GM12878 (cell line): ENCODE measurements at regions not wholly inside any gene's neighbourhood (a gene's known extent, or its start where the extent isn't known, plus 50 kb on each side); places are given as distances from the start of the nearest gene placed in this dataset.

Experiments
- ATAC-seq: fragments of 200-7000 bp; cut with Tn5 transposase; 3 replicates; pipeline ENCODE4 v1.9.1; 2020; ENCODE audit warnings: mild to moderate bottlenecking, moderate library complexity
- BruUV-seq: library from RNA; stranded (reverse); fragments of 400-500 nt; replicated peaks from 2 replicates; lab custom pipeline; 2021; lab: Mats Ljungman, UMichigan
- CTCF ChIA-PET: fragments of 300-600 bp; sonication (Branson Sonifier 250); formaldehyde crosslinking; extraction: SDS; loops from one replicate; lab custom pipeline; 2021; ENCODE audit warnings: inconsistent platforms; lab: Yijun Ruan, JAX
- POLR2A ChIA-PET: fragments of 350-600 bp; formaldehyde crosslinking; extraction: SDS; loops from one replicate; lab custom pipeline; 2021; ENCODE audit warnings: inconsistent platforms; lab: Charles Lee
- RAD21 ChIA-PET: fragments of 300-600 bp; sonication (Branson Sonifier 250); formaldehyde crosslinking; loops from one replicate; lab custom pipeline; 2023; ENCODE audit warnings: antibody characterized with exemption; ENCODE audit not compliant: unreplicated experiment; lab: Charles Lee
- SMC1A ChIA-PET: fragments of 300-600 bp; sonication (Branson Sonifier 250); formaldehyde crosslinking; loops from one replicate; lab custom pipeline; 2023; ENCODE audit not compliant: unreplicated experiment, uncharacterized antibody; lab: Charles Lee
- DNase-seq: peaks from one replicate; pipeline ENCODE4 v3.0.0-alpha.2; 2011; ENCODE audit warnings: low read depth, low spot score
- FAIRE-seq: peaks from 3 replicates; lab custom pipeline; 2011; peaks lifted over from hg19 to GRCh38; lab: Jason Lieb, UNC
- H2AFZ ChIP-seq: 2 replicates; pipeline ENCODE4 v1.6.0; 2011; ENCODE audit warnings: low read depth, low read length, control low read depth; ENCODE audit not compliant: control insufficient read depth
- H3K27ac ChIP-seq: 2 replicates; pipeline ENCODE4 v1.5.1; 2011; ENCODE audit warnings: control low read depth; ENCODE audit not compliant: control insufficient read depth, insufficient read depth
- H3K27me3 ChIP-seq, 2 experiments: replicated peaks in 1 of 2; 2 replicates each; pipeline versions ENCODE4 v1.6.0 to v1.6.1; 2011; ENCODE audit warnings: low read length in 1 of 2; ENCODE audit not compliant: control insufficient read depth in 2 of 2, insufficient read depth in 2 of 2
- H3K36me3 ChIP-seq, 2 experiments: 2 replicates each; pipeline ENCODE4 v1.5.1; 2011; ENCODE audit warnings: low read length in 1 of 2; ENCODE audit not compliant: control insufficient read depth in 2 of 2, insufficient read depth in 2 of 2
- H3K4me1 ChIP-seq: 2 replicates; pipeline ENCODE4 v1.6.1; 2011; ENCODE audit warnings: mild to moderate bottlenecking, low read length, moderate library complexity, mixed read lengths; ENCODE audit not compliant: control insufficient read depth, insufficient read depth
- H3K4me2 ChIP-seq: 2 replicates; pipeline ENCODE4 v1.6.0; 2011; ENCODE audit warnings: control low read depth; ENCODE audit not compliant: control insufficient read depth, insufficient read depth
- H3K4me3 ChIP-seq: fragments of 200-600 bp; sonication (generic); 2 replicates; pipeline ENCODE4 v1.5.1; 2016
- H3K79me2 ChIP-seq: 2 replicates; pipeline ENCODE4 v1.6.0; 2011; ENCODE audit warnings: low read length; ENCODE audit not compliant: control insufficient read depth, insufficient read depth
- H3K9ac ChIP-seq: 2 replicates; pipeline ENCODE4 v1.8.0; 2011; ENCODE audit warnings: low read length, control low read depth, mixed read lengths; ENCODE audit not compliant: control insufficient read depth, insufficient read depth
- H3K9me3 ChIP-seq: replicated peaks from 3 replicates; pipeline ENCODE4 v1.5.1; 2011; ENCODE audit warnings: mild to moderate bottlenecking, low read length; ENCODE audit not compliant: control insufficient read depth, insufficient read depth
- H4K20me1 ChIP-seq: 2 replicates; pipeline ENCODE4 v1.6.0; 2011; ENCODE audit not compliant: control insufficient read depth, insufficient read depth
- ATF7 ChIP-seq: fragments of 450-650 bp; IDR thresholded peaks from 2 replicates; pipeline ENCODE4 v1.6.1; 2016; ENCODE audit warnings: low read depth, mild to moderate bottlenecking
- CHD4 ChIP-seq: fragments of 200-600 bp; sonication (generic); IDR thresholded peaks from 2 replicates; pipeline ENCODE4 v1.6.1; 2016; ENCODE audit warnings: mild to moderate bottlenecking
- EGR1 ChIP-seq, 2 experiments: IDR thresholded peaks; 1 replicate in 1 of 2; 2 replicates in 1 of 2; pipeline ENCODE4 v1.6.1; 2011 to 2012; ENCODE audit warnings: low read depth in 2 of 2, low read length in 2 of 2, borderline replicate concordance in 1 of 2, mild to moderate bottlenecking in 1 of 2, moderate library complexity in 1 of 2
- EZH2 ChIP-seq: IDR thresholded peaks from 2 replicates; pipeline ENCODE4 v1.6.1; 2012; ENCODE audit warnings: low read depth, mild to moderate bottlenecking, control low read depth, inconsistent platforms, low read length, borderline replicate concordance; ENCODE audit not compliant: control insufficient read depth
- FOXK2 ChIP-seq: fragments of 450-650 bp; IDR thresholded peaks from 2 replicates; pipeline ENCODE4 v1.6.1; 2017; ENCODE audit warnings: mild to moderate bottlenecking, moderate library complexity
- IKZF1 ChIP-seq: fragments of 450-650 bp; conservative IDR thresholded peaks from 2 replicates; pipeline ENCODE4 v1.6.1; 2017; ENCODE audit warnings: antibody characterized with exemption, mild to moderate bottlenecking
- MEF2A ChIP-seq: IDR thresholded peaks from 2 replicates; pipeline ENCODE4 v1.6.1; 2011; ENCODE audit warnings: low read depth, mild to moderate bottlenecking, low read length, moderate library complexity; ENCODE audit not compliant: insufficient read depth
- NFYA ChIP-seq: IDR thresholded peaks from 2 replicates; pipeline ENCODE4 v1.6.1; 2011; ENCODE audit warnings: low read depth, mild to moderate bottlenecking, low read length, improper control_type of control experiment, borderline replicate concordance
- NFYB ChIP-seq: IDR thresholded peaks from 2 replicates; pipeline ENCODE4 v1.6.1; 2011; ENCODE audit warnings: low read depth, mild to moderate bottlenecking, low read length, improper control_type of control experiment, moderate library complexity; ENCODE audit not compliant: insufficient read depth
- RB1 ChIP-seq: fragments of 450-650 bp; formaldehyde crosslinking; IDR thresholded peaks from 2 replicates; pipeline ENCODE4 v1.6.1; 2017; ENCODE audit warnings: mild to moderate bottlenecking, borderline replicate concordance
- SIN3A ChIP-seq: IDR thresholded peaks from 2 replicates; pipeline ENCODE4 v1.6.1; 2012; ENCODE audit warnings: low read depth, low read length, improper control_type of control experiment
- SMAD1 ChIP-seq: fragments of 450-650 bp; IDR thresholded peaks from 2 replicates; pipeline ENCODE4 v1.6.1; 2018; ENCODE audit warnings: mild to moderate bottlenecking, low read depth; ENCODE audit not compliant: partially characterized antibody
- ZNF274 ChIP-seq: IDR thresholded peaks from one replicate; pipeline ENCODE4 v1.8.0; 2011; ENCODE audit not compliant: insufficient read length, insufficient read depth
- WGBS: methylation state at CpG from one replicate; pipeline ENCODE4 v1.1.6; 2016; ENCODE audit warnings: low lambda C conversion rate; ENCODE audit not compliant: insufficient replicate concordance, insufficient coverage; ENCODE audit errors: missing lambda C conversion rate; 5-methylcytosine and 5-hydroxymethylcytosine counted together
- in situ Hi-C: fragments of 300-500 bp; cut with MboI; formaldehyde crosslinking; loops from 9 replicates; pipeline ENCODE4 v1.14.3; 2018; ENCODE audit warnings: mixed read lengths
- intact Hi-C: fragments of 100-400 bp; cut with micrococcal nuclease; formaldehyde crosslinking; loops from one replicate; pipeline ENCODE4 v1.14.2; 2022; ENCODE audit not compliant: unreplicated experiment
- TF ChIP-seq, protein P1 (sequence below): fragments of 450-650 bp; IDR thresholded peaks from 2 replicates; pipeline ENCODE4 v1.6.1; 2017; ENCODE audit warnings: mild to moderate bottlenecking, moderate library complexity
- TF ChIP-seq, protein P2 (sequence below): fragments of 450-650 bp; IDR thresholded peaks from 2 replicates; pipeline ENCODE4 v1.6.1; 2017; ENCODE audit warnings: mild to moderate bottlenecking, low read depth, inconsistent platforms; ENCODE audit not compliant: poor library complexity, severe bottlenecking
- TF ChIP-seq, protein P3 (sequence below): fragments of 450-650 bp; formaldehyde crosslinking; IDR thresholded peaks from 2 replicates; pipeline ENCODE4 v1.4.0; 2022; ENCODE audit warnings: mild to moderate bottlenecking, moderate library complexity

DNA sequence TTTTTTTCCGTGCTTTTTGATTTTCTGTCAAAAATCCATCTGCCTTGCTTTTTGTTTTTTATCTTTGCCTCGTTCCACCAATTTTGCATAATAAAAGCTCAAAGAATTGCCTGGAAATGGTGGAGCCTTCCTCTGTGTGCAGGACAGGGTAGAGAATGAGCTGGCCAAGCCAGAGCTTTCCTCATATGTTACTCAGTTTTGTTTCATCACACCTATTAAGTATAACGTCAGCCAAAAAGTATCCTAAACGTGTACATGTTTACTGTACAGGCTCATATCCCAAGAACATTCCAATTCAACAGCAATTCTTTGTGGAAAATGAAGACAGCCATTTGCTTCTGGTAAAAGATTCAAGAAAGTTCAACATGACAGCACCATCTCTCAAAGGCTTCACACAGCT is 191.2 kb upstream of the LMNTD1 start:
- no TSS peak for BruUV-seq
- 27% methylated on average over 4 of the region's 4 CpGs for WGBS
- no peak for DNase-seq
- no peak for FAIRE-seq
- H3K9ac ChIP-seq, result no peak overlapping the region
- in situ Hi-C loops (no loop called here), intact Hi-C loops (no loop called here)
- ChIA-PET POLR2A (interaction anchor here (0.6 to 0.7 kb wide), 2 partner anchors 31 to 115 kb away, joined by 3 read pairs; no protein-coding TSS in a partner anchor), SMC1A (interaction anchor here (1.5 kb wide), 1 partner anchor 9 kb away, joined by 5 read pairs; no protein-coding TSS in a partner anchor), RAD21 (no interaction called here), CTCF (no interaction called here)
- no peaks in the 10 kb centered on the region; a peak in 1 of 4 replicates for H3K27me3 ChIP-seq
- ATAC-seq, result no peak
- no peak overlapping the region for H3K4me2 ChIP-seq
- no peak overlapping the region for H2AFZ ChIP-seq
- no peaks in the 10 kb centered on the region for H3K36me3 ChIP-seq
- no peaks in the 10 kb centered on the region for H3K79me2 ChIP-seq
- no peak overlapping the region for H3K27ac ChIP-seq
- H3K4me3 ChIP-seq, result no peak overlapping the region
- H4K20me1 ChIP-seq, result no peaks in the 10 kb centered on the region
- no peaks in the 10 kb centered on the region for H3K4me1 ChIP-seq
- no peaks in the 10 kb centered on the region for H3K9me3 ChIP-seq
- no peak for TF ChIP-seq NFYB
- TF ChIP-seq ATF7, result no peak
- TF ChIP-seq MEF2A, result no peak
- no peak for TF ChIP-seq IKZF1
- TF ChIP-seq ZNF274, result no peak
- TF ChIP-seq, protein P1, sequence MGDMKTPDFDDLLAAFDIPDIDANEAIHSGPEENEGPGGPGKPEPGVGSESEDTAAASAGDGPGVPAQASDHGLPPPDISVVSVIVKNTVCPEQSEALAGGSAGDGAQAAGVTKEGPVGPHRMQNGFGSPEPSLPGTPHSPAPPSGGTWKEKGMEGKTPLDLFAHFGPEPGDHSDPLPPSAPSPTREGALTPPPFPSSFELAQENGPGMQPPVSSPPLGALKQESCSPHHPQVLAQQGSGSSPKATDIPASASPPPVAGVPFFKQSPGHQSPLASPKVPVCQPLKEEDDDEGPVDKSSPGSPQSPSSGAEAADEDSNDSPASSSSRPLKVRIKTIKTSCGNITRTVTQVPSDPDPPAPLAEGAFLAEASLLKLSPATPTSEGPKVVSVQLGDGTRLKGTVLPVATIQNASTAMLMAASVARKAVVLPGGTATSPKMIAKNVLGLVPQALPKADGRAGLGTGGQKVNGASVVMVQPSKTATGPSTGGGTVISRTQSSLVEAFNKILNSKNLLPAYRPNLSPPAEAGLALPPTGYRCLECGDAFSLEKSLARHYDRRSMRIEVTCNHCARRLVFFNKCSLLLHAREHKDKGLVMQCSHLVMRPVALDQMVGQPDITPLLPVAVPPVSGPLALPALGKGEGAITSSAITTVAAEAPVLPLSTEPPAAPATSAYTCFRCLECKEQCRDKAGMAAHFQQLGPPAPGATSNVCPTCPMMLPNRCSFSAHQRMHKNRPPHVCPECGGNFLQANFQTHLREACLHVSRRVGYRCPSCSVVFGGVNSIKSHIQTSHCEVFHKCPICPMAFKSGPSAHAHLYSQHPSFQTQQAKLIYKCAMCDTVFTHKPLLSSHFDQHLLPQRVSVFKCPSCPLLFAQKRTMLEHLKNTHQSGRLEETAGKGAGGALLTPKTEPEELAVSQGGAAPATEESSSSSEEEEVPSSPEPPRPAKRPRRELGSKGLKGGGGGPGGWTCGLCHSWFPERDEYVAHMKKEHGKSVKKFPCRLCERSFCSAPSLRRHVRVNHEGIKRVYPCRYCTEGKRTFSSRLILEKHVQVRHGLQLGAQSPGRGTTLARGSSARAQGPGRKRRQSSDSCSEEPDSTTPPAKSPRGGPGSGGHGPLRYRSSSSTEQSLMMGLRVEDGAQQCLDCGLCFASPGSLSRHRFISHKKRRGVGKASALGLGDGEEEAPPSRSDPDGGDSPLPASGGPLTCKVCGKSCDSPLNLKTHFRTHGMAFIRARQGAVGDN, result no peak
- no peak for TF ChIP-seq CHD4
- TF ChIP-seq RB1, result no peak
- no peak for TF ChIP-seq EZH2
- TF ChIP-seq, protein P2, sequence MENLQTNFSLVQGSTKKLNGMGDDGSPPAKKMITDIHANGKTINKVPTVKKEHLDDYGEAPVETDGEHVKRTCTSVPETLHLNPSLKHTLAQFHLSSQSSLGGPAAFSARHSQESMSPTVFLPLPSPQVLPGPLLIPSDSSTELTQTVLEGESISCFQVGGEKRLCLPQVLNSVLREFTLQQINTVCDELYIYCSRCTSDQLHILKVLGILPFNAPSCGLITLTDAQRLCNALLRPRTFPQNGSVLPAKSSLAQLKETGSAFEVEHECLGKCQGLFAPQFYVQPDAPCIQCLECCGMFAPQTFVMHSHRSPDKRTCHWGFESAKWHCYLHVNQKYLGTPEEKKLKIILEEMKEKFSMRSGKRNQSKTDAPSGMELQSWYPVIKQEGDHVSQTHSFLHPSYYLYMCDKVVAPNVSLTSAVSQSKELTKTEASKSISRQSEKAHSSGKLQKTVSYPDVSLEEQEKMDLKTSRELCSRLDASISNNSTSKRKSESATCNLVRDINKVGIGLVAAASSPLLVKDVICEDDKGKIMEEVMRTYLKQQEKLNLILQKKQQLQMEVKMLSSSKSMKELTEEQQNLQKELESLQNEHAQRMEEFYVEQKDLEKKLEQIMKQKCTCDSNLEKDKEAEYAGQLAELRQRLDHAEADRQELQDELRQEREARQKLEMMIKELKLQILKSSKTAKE, result no peak
- TF ChIP-seq, protein P3, sequence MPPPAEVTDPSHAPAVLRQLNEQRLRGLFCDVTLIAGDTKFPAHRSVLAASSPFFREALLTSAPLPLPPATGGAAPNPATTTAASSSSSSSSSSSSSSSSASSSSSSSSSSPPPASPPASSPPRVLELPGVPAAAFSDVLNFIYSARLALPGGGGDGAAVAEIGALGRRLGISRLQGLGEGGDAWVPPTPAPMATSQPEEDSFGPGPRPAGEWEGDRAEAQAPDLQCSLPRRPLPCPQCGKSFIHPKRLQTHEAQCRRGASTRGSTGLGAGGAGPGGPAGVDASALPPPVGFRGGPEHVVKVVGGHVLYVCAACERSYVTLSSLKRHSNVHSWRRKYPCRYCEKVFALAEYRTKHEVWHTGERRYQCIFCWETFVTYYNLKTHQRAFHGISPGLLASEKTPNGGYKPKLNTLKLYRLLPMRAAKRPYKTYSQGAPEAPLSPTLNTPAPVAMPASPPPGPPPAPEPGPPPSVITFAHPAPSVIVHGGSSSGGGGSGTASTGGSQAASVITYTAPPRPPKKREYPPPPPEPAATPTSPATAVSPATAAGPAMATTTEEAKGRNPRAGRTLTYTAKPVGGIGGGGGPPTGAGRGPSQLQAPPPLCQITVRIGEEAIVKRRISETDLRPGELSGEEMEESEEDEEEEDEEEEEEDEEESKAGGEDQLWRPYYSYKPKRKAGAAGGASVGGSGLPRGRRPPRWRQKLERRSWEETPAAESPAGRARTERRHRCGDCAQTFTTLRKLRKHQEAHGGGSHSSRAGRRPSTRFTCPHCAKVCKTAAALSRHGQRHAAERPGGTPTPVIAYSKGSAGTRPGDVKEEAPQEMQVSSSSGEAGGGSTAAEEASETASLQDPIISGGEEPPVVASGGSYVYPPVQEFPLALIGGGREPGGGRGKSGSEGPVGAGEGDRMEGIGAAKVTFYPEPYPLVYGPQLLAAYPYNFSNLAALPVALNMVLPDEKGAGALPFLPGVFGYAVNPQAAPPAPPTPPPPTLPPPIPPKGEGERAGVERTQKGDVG (CRISPR knock-in tag), result no peak
- TF ChIP-seq EGR1 (IDR thresholded peaks at IDR 0.05; ENCODE audit: borderline replicate concordance in 1 of 2, low read depth in 2 of 2, low read length in 2 of 2), result no peak
- TF ChIP-seq FOXK2, result no peak
- TF ChIP-seq NFYA, result no peak
- TF ChIP-seq SMAD1, result no peak
- no peak for TF ChIP-seq SIN3A
